HCT116 (cell line): ENCODE measurements at regions not wholly inside any gene's neighbourhood (a gene's known extent, or its start where the extent isn't known, plus 50 kb on each side); places are given as distances from the start of the nearest gene placed in this dataset.

Experiments used
- ATAC-seq: fragments of 200-7000 bp; cut with Tn5 transposase; 2 replicates; pipeline ENCODE4 v1.9.1; 2020; ENCODE audit warnings: mild to moderate bottlenecking, moderate library complexity
- BruUV-seq: library from RNA; stranded (reverse); fragments of 400-500 nt; replicated peaks from 2 replicates; lab custom pipeline; 2021; lab: Mats Ljungman, UMichigan
- CTCF ChIA-PET: fragments of 300-600 bp; sonication (Branson Sonifier 250); formaldehyde crosslinking; loops from one replicate; lab custom pipeline; 2021; ENCODE audit warnings: antibody characterized with exemption; lab: Charles Lee
- POLR2A ChIA-PET: fragments of 300-600, 350-600 bp; sonication (Branson Sonifier 250); formaldehyde crosslinking; loops from one replicate; lab custom pipeline; 2021; ENCODE audit warnings: antibody characterized with exemption; lab: Charles Lee
- RAD21 ChIA-PET, 2 experiments: fragments of 300-600 bp; sonication (Branson Sonifier 250); formaldehyde crosslinking; loops; one replicate each; lab custom pipeline; 2023; ENCODE audit warnings: low total read pairs in 2 of 2; ENCODE audit not compliant: uncharacterized antibody in 2 of 2, unreplicated experiment in 2 of 2, low non-redundant PET in 1 of 2; lab: Charles Lee
- DNase-seq: peaks from one replicate; pipeline ENCODE4 v3.0.0-alpha.2; 2010; ENCODE audit warnings: low read depth, low spot score
- H2AFZ ChIP-seq: fragments of 200-600 bp; shearing (Covaris generic), sonication (generic); 2 replicates; pipeline ENCODE4 v1.6.1; 2017; ENCODE audit warnings: low read depth, mixed run types, mixed read lengths, antibody characterized with exemption, low read length; ENCODE audit not compliant: poor library complexity, severe bottlenecking
- H3K27ac ChIP-seq: 2 replicates; pipeline ENCODE4 v1.5.1; 2012; ENCODE audit warnings: low read depth, low read length
- H3K27me3 ChIP-seq: fragments of 200-600 bp; sonication (generic); 2 replicates; pipeline ENCODE4 v1.6.1; 2016; ENCODE audit warnings: mixed run types, low read length, mixed read lengths; ENCODE audit not compliant: insufficient read depth
- H3K36me3 ChIP-seq, 2 experiments: fragments of 200-500 bp in 1 of 2; fragments of 200-600 bp in 1 of 2; sonication (Bioruptor generic) in 1 of 2; sonication (generic) in 1 of 2; 2 replicates each; pipeline versions ENCODE4 v1.5.1 to v1.6.1; 2014 to 2016; ENCODE audit warnings: low read length in 2 of 2, inconsistent platforms in 1 of 2, mixed read lengths in 1 of 2, mixed run types in 1 of 2; ENCODE audit not compliant: insufficient read depth in 2 of 2, control insufficient read depth in 1 of 2
- H3K4me1 ChIP-seq, 2 experiments: fragments of 200-600 bp in 1 of 2; sonication (generic) in 1 of 2; 2 replicates each; pipeline versions ENCODE4 v1.5.1 to v1.6.1; 2012 to 2017; ENCODE audit warnings: low read length in 2 of 2, inconsistent platforms in 1 of 2, mild to moderate bottlenecking in 1 of 2, mixed read lengths in 1 of 2, mixed run types in 1 of 2, moderate library complexity in 1 of 2; ENCODE audit not compliant: insufficient read depth in 2 of 2, control insufficient read depth in 1 of 2
- H3K4me2 ChIP-seq: fragments of 200-600 bp; sonication (generic); 2 replicates; pipeline ENCODE4 v1.6.1; 2017; ENCODE audit warnings: mixed run types, low read length, mixed read lengths
- H3K4me3 ChIP-seq, 2 experiments: fragments of 200-600 bp in 1 of 2; sonication (generic) in 1 of 2; replicated peaks in 1 of 2; 2 replicates each; pipeline ENCODE4 v1.5.1; 2011 to 2016; ENCODE audit warnings: low read length in 2 of 2, control low read depth in 1 of 2, low read depth in 1 of 2, mild to moderate bottlenecking in 1 of 2, mixed read lengths in 1 of 2, mixed run types in 1 of 2
- H3K79me2 ChIP-seq: fragments of 200-600 bp; sonication (generic); 2 replicates; pipeline ENCODE4 v1.6.1; 2017; ENCODE audit warnings: mild to moderate bottlenecking, mixed run types, low read length, moderate library complexity, mixed read lengths; ENCODE audit not compliant: insufficient read depth
- H3K9ac ChIP-seq: fragments of 200-600 bp; sonication (generic); 2 replicates; pipeline ENCODE4 v1.6.1; 2016; ENCODE audit warnings: low read length, mixed read lengths
- H3K9me2 ChIP-seq: fragments of 200-600 bp; sonication (generic), shearing (Covaris generic); 2 replicates; pipeline ENCODE4 v1.6.1; 2017; ENCODE audit warnings: mixed run types, mild to moderate bottlenecking, moderate library complexity; ENCODE audit not compliant: insufficient read depth
- H3K9me3 ChIP-seq, 2 experiments: fragments of 200-500 bp in 1 of 2; fragments of 200-600 bp in 1 of 2; sonication (Bioruptor generic) in 1 of 2; sonication (generic) in 1 of 2; 2 replicates each; pipeline ENCODE4 v1.6.1; 2014 to 2017; ENCODE audit warnings: low read length in 2 of 2, mixed read lengths in 2 of 2, inconsistent platforms in 1 of 2, low read depth in 1 of 2, mild to moderate bottlenecking in 1 of 2, mixed run types in 1 of 2, moderate library complexity in 1 of 2; ENCODE audit not compliant: control insufficient read depth in 1 of 2, insufficient read depth in 1 of 2
- H4K20me1 ChIP-seq: fragments of 200-600 bp; sonication (generic), shearing (Covaris generic); 2 replicates; pipeline ENCODE4 v1.6.1; 2017; ENCODE audit warnings: mixed run types, mild to moderate bottlenecking, moderate library complexity; ENCODE audit not compliant: insufficient read depth
- CEBPB ChIP-seq: IDR thresholded peaks from 2 replicates; pipeline ENCODE4 v1.6.1; 2012; ENCODE audit warnings: low read depth
- ELF1 ChIP-seq: IDR thresholded peaks from 2 replicates; pipeline ENCODE4 v1.6.1; 2012; ENCODE audit warnings: low read depth, borderline replicate concordance
- EZH2phosphoT487 ChIP-seq: fragments of 200-600 bp; IDR thresholded peaks from 2 replicates; pipeline ENCODE4 v1.6.1; 2018; ENCODE audit warnings: antibody characterized with exemption, borderline replicate concordance
- FOSL1 ChIP-seq: IDR thresholded peaks from 2 replicates; pipeline ENCODE4 v1.6.1; 2012; ENCODE audit warnings: low read depth
- JUND ChIP-seq: IDR thresholded peaks from 2 replicates; pipeline ENCODE4 v1.6.1; 2012
- POLR2A ChIP-seq: IDR thresholded peaks from 2 replicates; pipeline ENCODE4 v1.7.0; 2011; ENCODE audit warnings: borderline replicate concordance; ENCODE audit not compliant: insufficient read depth, insufficient read length; ENCODE audit errors: extremely low read depth
- RAD21 ChIP-seq: IDR thresholded peaks from 2 replicates; pipeline ENCODE4 v1.6.1; 2012; ENCODE audit warnings: low read depth, mild to moderate bottlenecking
- REST ChIP-seq: IDR thresholded peaks from 2 replicates; pipeline ENCODE4 v1.6.1; 2012; ENCODE audit warnings: low read depth
- SIN3A ChIP-seq: IDR thresholded peaks from 2 replicates; pipeline ENCODE4 v1.6.1; 2012; ENCODE audit warnings: low read depth
- SP1 ChIP-seq: IDR thresholded peaks from 2 replicates; pipeline ENCODE4 v1.6.1; 2012; ENCODE audit warnings: low read depth
- TCF7L2 ChIP-seq: IDR thresholded peaks from 2 replicates; pipeline ENCODE4 v1.7.0; 2011; ENCODE audit warnings: borderline replicate concordance, inconsistent platforms; ENCODE audit not compliant: insufficient read depth, insufficient read length; ENCODE audit errors: extremely low read depth
- YY1 ChIP-seq: IDR thresholded peaks from 2 replicates; pipeline ENCODE4 v1.6.1; 2011; ENCODE audit warnings: low read length, low read depth, moderate library complexity, mild to moderate bottlenecking; ENCODE audit not compliant: insufficient replicate concordance; ENCODE audit errors: extremely low read depth
- ZBTB33 ChIP-seq: IDR thresholded peaks from 2 replicates; pipeline ENCODE4 v1.6.1; 2011; ENCODE audit warnings: mild to moderate bottlenecking, low read length, moderate library complexity; ENCODE audit not compliant: insufficient replicate concordance; ENCODE audit errors: extremely low read depth
- ZFX ChIP-seq: fragments of 450-650 bp; IDR thresholded peaks from 2 replicates; pipeline ENCODE4 v1.6.1; 2017
- ZNF274 ChIP-seq: fragments of 200-500 bp; sonication (Bioruptor generic); IDR thresholded peaks from 2 replicates; pipeline ENCODE4 v1.6.1; 2014; ENCODE audit warnings: mild to moderate bottlenecking, low read depth, low read length, inconsistent platforms
- intact Hi-C: fragments of 100-400 bp; cut with micrococcal nuclease; formaldehyde crosslinking; loops from 2 replicates; pipeline ENCODE4 v1.10.0; 2022
- TF ChIP-seq, protein P1 (sequence below): IDR thresholded peaks from 2 replicates; pipeline ENCODE4 v1.6.1; 2012
- TF ChIP-seq, protein P2 (sequence below): IDR thresholded peaks from 2 replicates; pipeline ENCODE4 v1.6.1; 2012

DNA sequence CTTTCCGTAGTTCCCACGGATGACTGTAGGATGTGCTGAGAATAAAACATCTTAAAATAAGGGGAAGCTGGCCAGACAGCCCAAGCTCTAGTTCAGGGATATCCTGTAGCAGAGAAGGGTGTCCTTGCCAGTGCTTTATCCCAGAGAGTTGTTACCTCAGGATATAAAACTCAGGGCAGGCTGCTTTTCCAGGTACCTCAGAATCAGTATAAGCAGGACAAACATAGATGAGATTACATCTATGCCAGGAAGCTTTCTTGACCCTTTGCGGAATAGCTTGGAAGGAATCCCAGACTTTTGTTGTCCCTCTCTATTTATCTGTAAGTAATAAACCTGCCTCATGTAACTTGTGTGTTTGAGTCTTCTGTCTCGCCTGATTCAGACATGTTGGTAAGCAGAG lies 565.7 kb downstream of the PRDM9 start:
- Histone ChIP-seq H4K20me1 (no peaks in the 10 kb centered on the region), H3K27me3 (no peaks in the 10 kb centered on the region), H2AFZ (no peak overlapping the region), H3K36me3 (no peaks in the 10 kb centered on the region), H3K9me3 (peaks cover 4 to 18% of the 10 kb centered on the region in 2 experiments; a peak in 2 of 4 replicates), H3K9ac (no peak overlapping the region), H3K4me3 (no peak overlapping the region), H3K9me2 (no peaks in the 10 kb centered on the region)
- DNase-seq: no peak
- BruUV-seq: no TSS peak
- TF ChIP-seq, protein P1, sequence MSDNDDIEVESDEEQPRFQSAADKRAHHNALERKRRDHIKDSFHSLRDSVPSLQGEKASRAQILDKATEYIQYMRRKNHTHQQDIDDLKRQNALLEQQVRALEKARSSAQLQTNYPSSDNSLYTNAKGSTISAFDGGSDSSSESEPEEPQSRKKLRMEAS: no peak
- no peak for TF ChIP-seq JUND
- no peak for TF ChIP-seq SIN3A
- no peak for TF ChIP-seq CEBPB
- TF ChIP-seq, all 23 proteins: peak for 0
- Histone ChIP-seq H3K27ac (no peak overlapping the region), H3K79me2 (no peaks in the 10 kb centered on the region), H3K4me2 (no peak overlapping the region), H3K4me1 (no peaks in the 10 kb centered on the region)
- intact Hi-C loops: no loop called here
- POLR2A ChIA-PET: no interaction called here
- CTCF ChIA-PET: no interaction called here
- no peak for ATAC-seq
- RAD21 ChIA-PET: no interaction called here

DNA sequence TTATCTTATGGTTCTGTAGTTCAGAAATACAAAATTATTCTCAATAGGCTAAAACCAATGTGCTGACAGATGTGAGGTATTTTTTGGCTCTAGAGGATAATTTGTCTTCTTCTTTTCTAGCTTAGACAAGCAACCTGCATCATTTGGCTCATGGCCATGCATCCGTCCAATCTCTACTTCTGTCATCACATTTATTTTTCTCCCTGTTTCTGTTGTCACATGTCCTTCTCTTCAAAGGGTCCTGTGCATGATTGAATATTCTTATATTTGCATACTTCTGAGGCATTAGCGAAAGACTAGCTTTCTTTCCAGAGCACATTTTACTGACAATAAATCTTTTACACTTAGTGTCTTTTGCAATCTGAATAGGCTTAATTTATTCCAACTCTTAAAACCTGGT lies 564.7 kb downstream of the CDH10 start:
- no peak overlapping the region for H3K9ac ChIP-seq
- no peaks in the 10 kb centered on the region for H3K9me2 ChIP-seq
- H3K4me2 ChIP-seq: no peak overlapping the region
- H3K4me3 ChIP-seq: no peak overlapping the region
- no peaks in the 10 kb centered on the region for H3K27me3 ChIP-seq
- TF ChIP-seq RAD21 (no peak), TCF7L2 (no peak), FOSL1 (no peak), ZFX (no peak), POLR2A (no peak), ZNF274 (no peak), ELF1 (no peak), EZH2phosphoT487 (no peak), ZBTB33 (no peak), SP1 (no peak), REST (no peak), JUND (no peak), CEBPB (no peak), YY1 (no peak)
- TF ChIP-seq, protein P2, sequence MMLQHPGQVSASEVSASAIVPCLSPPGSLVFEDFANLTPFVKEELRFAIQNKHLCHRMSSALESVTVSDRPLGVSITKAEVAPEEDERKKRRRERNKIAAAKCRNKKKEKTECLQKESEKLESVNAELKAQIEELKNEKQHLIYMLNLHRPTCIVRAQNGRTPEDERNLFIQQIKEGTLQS: no peak
- BruUV-seq: no TSS peak
- H3K27ac ChIP-seq: no peak overlapping the region
- no peaks in the 10 kb centered on the region for H3K79me2 ChIP-seq
- H3K4me1 ChIP-seq: no peaks in the 10 kb centered on the region
- no peaks in the 10 kb centered on the region for H3K36me3 ChIP-seq
- H4K20me1 ChIP-seq: no peaks in the 10 kb centered on the region
- RAD21 ChIA-PET: no interaction called here
- POLR2A ChIA-PET: no interaction called here
- H3K9me3 ChIP-seq: peaks cover 11 to 20% of the 10 kb centered on the region in 2 experiments; a peak in 2 of 4 replicates
- DNase-seq: no peak
- no peak overlapping the region for H2AFZ ChIP-seq
- ATAC-seq: no peak
- CTCF ChIA-PET: no interaction called here
- intact Hi-C loops: no loop called here
